Osteocyte (in vitro differentiated cells): ENCODE measurements at regions not wholly inside any gene's neighbourhood (a gene's known extent, or its start where the extent isn't known, plus 50 kb on each side); places are given as distances from the start of the nearest gene placed in this dataset.

Experiments
- DNase-seq: peaks from one replicate; pipeline ENCODE4 v3.0.0; 2021; ENCODE audit warnings: mixed read lengths; ENCODE audit not compliant: unreplicated experiment; ENCODE audit errors: extremely low spot score
- H3K27ac Mint-ChIP-seq: one replicate; pipeline ENCODE4 v1.8.0; 2021; ENCODE audit warnings: mild to moderate bottlenecking, mixed read lengths; ENCODE audit not compliant: unreplicated experiment
- H3K27me3 Mint-ChIP-seq: one replicate; pipeline ENCODE4 v1.8.0; 2021; ENCODE audit warnings: mixed read lengths; ENCODE audit not compliant: unreplicated experiment
- H3K36me3 Mint-ChIP-seq: one replicate; pipeline ENCODE4 v1.8.0; 2021; ENCODE audit warnings: mixed read lengths; ENCODE audit not compliant: unreplicated experiment
- H3K4me1 Mint-ChIP-seq: one replicate; pipeline ENCODE4 v1.8.0; 2021; ENCODE audit warnings: mixed read lengths; ENCODE audit not compliant: unreplicated experiment
- H3K4me3 Mint-ChIP-seq: one replicate; pipeline ENCODE4 v1.8.0; 2021; ENCODE audit warnings: mild to moderate bottlenecking, moderate library complexity, mixed read lengths; ENCODE audit not compliant: unreplicated experiment
- H3K9me3 Mint-ChIP-seq: one replicate; pipeline ENCODE4 v1.8.0; 2021; ENCODE audit warnings: mixed read lengths; ENCODE audit not compliant: unreplicated experiment
- CTCF ChIP-seq: fragments of 200-600 bp; sonication (generic); IDR thresholded peaks from 2 replicates; pipeline ENCODE4 v1.5.0; 2021; ENCODE audit warnings: antibody characterized with exemption, mild to moderate bottlenecking, moderate library complexity

DNA sequence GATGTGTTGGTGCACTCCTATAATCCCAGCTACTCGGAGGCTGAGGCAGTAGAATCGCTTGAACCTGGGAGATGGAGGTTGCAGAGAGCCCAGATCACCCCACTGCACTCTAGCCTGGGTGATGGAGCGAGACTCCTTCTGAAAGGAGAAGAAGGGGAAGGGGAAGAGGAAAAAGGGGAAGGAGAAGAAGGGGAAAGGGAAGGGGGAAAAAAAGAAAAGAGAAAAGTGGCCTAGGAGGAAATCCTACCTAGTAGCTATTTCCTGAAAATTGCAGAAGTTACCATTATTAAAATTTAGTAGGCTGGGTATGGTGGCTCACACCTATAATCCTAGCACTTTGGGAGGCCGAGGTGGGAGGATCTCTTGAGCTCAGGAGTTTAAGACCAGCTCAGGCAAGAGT, 67.4 kb downstream of the ARRDC3 start:
- no peaks in the 10 kb centered on the region for H3K36me3 Mint-ChIP-seq

GRCh38 chr5:91313757-91314673, 69.1 kb downstream of the ARRDC3 start:
- H3K4me3 Mint-ChIP-seq: no peak overlapping the region
- no peaks in the 10 kb centered on the region for H3K36me3 Mint-ChIP-seq
- no peaks in the 10 kb centered on the region for H3K27me3 Mint-ChIP-seq
- no peaks in the 10 kb centered on the region for H3K9me3 Mint-ChIP-seq
- peaks cover 37% of the 10 kb centered on the region for H3K4me1 Mint-ChIP-seq
- no peak for TF ChIP-seq CTCF
- no peak for DNase-seq
- peak overlapping the region; percentile 73 for H3K27ac Mint-ChIP-seq

More for the DNA sequence above, 67.4 kb downstream of the ARRDC3 start:
- Mint-ChIP-seq H3K4me1 (peaks cover 37% of the 10 kb centered on the region), H3K4me3 (no peak overlapping the region), H3K27me3 (no peaks in the 10 kb centered on the region), H3K27ac (no peak overlapping the region), H3K9me3 (no peaks in the 10 kb centered on the region)
- no peak for TF ChIP-seq CTCF
- no peak for DNase-seq

DNA sequence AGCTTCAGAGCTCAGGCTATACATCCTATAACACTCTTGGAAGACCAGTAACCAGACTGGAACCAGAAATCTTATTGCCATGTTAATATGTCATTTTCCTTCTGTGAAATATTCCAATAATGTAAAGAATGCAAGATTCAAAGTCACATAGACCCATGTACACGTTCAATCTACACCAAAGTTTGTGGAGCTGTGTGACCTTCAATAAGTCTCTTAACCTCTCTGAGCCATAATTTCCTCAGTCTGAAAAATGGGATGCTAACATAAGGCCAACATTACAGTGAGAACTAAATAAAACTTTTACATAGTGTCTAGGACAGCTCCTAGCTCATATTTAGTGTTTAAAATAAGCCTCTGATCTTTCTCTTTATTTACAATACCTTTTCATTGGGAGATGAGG, 70.4 kb downstream of the ARRDC3 start:
- TF ChIP-seq CTCF: no peak
- Mint-ChIP-seq H3K4me1 (peaks cover 37% of the 10 kb centered on the region), H3K4me3 (no peak overlapping the region), H3K27ac (peak overlapping the region; percentile 93), H3K9me3 (no peaks in the 10 kb centered on the region), H3K27me3 (no peaks in the 10 kb centered on the region), H3K36me3 (no peaks in the 10 kb centered on the region)
- DNase-seq: no peak

DNA sequence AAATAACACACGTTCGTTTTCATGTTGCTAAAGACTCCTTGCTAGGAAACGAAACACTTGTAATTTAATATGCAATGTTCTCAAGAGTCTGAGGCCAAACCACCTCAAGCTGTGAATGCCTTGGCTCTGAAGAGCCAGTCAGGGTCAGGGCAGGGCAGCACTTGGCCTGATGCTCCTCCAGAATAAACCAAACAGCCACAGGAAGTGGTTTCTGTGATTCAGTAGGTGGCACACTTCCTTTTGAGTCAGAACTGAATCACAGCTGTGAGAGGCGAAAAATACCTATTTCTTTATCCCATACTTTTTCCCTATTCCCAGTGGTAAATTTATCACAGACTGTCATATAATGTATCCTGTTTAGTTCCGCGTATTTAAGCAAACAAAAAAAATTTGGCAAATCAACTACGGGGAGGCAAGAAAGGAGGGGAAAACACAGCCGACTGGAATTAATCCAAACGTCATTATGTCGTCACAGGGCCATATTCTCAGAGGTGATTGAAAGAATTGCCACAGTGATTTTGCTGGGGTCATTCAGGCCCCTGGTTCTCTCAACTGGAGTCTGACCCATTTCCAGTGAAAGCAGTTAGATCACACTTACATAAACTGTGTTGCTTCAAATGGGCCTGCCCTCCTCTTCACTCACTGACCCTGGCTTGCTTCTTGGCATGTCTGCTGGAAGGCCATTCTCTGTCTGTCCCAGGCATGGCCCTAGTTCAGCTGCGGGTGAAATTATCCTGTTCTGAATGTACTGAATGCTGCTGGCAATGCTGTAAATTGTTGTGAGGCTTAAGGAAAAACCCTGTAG, 71.2 kb downstream of the ARRDC3 start:
- DNase-seq: peak; percentile 86
- no peaks in the 10 kb centered on the region for H3K36me3 Mint-ChIP-seq
- peak overlapping the region; percentile 12 for H3K4me3 Mint-ChIP-seq
- peak; percentile 30 for TF ChIP-seq CTCF
- H3K27ac Mint-ChIP-seq: peak overlapping the region; percentile 93
- H3K9me3 Mint-ChIP-seq: no peaks in the 10 kb centered on the region
- peaks cover 41% of the 10 kb centered on the region for H3K4me1 Mint-ChIP-seq
- no peaks in the 10 kb centered on the region for H3K27me3 Mint-ChIP-seq
